ENCODE measurements at regions not wholly inside any gene's neighbourhood (a gene's known extent, or its start where the extent isn't known, plus 50 kb on each side); places are given as distances from the start of the nearest gene placed in this dataset.

DNA sequence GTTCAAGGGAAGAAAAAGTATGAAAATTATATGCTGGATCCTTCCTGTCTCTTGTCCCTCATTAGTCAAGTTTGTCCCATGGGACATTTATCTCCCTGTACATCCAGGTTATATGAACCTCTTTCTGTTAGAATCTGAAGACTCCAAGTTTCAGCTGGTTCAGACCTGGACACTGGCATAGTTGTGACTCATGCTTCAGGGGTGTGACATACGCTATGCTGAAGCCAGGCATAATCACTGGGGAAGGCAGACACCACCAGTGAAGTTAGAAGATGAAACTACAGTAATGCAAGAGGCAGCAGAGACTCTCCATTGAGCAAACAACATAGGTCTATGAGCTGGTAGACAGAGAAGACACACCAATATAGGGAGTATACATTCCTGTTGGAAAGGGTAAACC is 269.7 kb upstream of the SLC8A1 start:
- Histone ChIP-seq H3K27me3 (ENCODE audit: insufficient read depth, poor library complexity, severe bottlenecking) (no peaks in the 10 kb centered on the region), H3K27ac (replicated peaks) (no peak overlapping the region), H3K4me3 (replicated peaks; ENCODE audit: insufficient read depth, low read length) (no peak overlapping the region)
- DNase-seq (ENCODE audit: low read depth in 1 of 2, low spot score in 1 of 2): no peak
- TF ChIP-seq SPI1 (IDR thresholded peaks at IDR 0.05; ENCODE audit: borderline replicate concordance, low read depth) (no peak), REST (IDR thresholded peaks at IDR 0.05; ENCODE audit: insufficient replicate concordance, low read depth) (no peak), POLR2AphosphoS5 (IDR thresholded peaks at IDR 0.05; ENCODE audit: low read depth) (no peak), GABPA (IDR thresholded peaks at IDR 0.05; ENCODE audit: low read depth) (no peak)
- TF ChIP-seq, protein P1, sequence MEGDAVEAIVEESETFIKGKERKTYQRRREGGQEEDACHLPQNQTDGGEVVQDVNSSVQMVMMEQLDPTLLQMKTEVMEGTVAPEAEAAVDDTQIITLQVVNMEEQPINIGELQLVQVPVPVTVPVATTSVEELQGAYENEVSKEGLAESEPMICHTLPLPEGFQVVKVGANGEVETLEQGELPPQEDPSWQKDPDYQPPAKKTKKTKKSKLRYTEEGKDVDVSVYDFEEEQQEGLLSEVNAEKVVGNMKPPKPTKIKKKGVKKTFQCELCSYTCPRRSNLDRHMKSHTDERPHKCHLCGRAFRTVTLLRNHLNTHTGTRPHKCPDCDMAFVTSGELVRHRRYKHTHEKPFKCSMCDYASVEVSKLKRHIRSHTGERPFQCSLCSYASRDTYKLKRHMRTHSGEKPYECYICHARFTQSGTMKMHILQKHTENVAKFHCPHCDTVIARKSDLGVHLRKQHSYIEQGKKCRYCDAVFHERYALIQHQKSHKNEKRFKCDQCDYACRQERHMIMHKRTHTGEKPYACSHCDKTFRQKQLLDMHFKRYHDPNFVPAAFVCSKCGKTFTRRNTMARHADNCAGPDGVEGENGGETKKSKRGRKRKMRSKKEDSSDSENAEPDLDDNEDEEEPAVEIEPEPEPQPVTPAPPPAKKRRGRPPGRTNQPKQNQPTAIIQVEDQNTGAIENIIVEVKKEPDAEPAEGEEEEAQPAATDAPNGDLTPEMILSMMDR (IDR thresholded peaks at IDR 0.05; ENCODE audit: insufficient read depth, low read length): no peak

- Histone ChIP-seq H3K27ac (replicated peaks) (no peak overlapping the region), H3K27me3 (ENCODE audit: insufficient read depth, poor library complexity, severe bottlenecking) (no peaks in the 10 kb centered on the region), H3K4me3 (replicated peaks; ENCODE audit: insufficient read depth, low read length) (no peak overlapping the region)
- TF ChIP-seq GABPA (IDR thresholded peaks at IDR 0.05; ENCODE audit: low read depth): no peak
- TF ChIP-seq SPI1 (IDR thresholded peaks at IDR 0.05; ENCODE audit: borderline replicate concordance, low read depth): no peak
- no peak for TF ChIP-seq POLR2AphosphoS5 (IDR thresholded peaks at IDR 0.05; ENCODE audit: low read depth)
- TF ChIP-seq REST (IDR thresholded peaks at IDR 0.05; ENCODE audit: insufficient replicate concordance, low read depth): no peak
- TF ChIP-seq, protein P1 (IDR thresholded peaks at IDR 0.05; ENCODE audit: insufficient read depth, low read length): no peak
- DNase-seq (ENCODE audit: low read depth in 1 of 2, low spot score in 1 of 2): no peak
Measured at GRCh38 chr2:40723194-40723593, 271.3 kb upstream of the SLC8A1 start.

GRCh38 chr2:40725040-40725439 is 273.1 kb upstream of the SLC8A1 start:
- H3K4me3 ChIP-seq (replicated peaks; ENCODE audit: insufficient read depth, low read length): no peak overlapping the region
- DNase-seq (ENCODE audit: low read depth in 1 of 2, low spot score in 1 of 2): no peak
- H3K27ac ChIP-seq (replicated peaks): no peak overlapping the region
- TF ChIP-seq REST (IDR thresholded peaks at IDR 0.05; ENCODE audit: insufficient replicate concordance, low read depth): no peak
- no peak for TF ChIP-seq POLR2AphosphoS5 (IDR thresholded peaks at IDR 0.05; ENCODE audit: low read depth)
- TF ChIP-seq, protein P1 (IDR thresholded peaks at IDR 0.05; ENCODE audit: insufficient read depth, low read length): no peak
- no peak for TF ChIP-seq SPI1 (IDR thresholded peaks at IDR 0.05; ENCODE audit: borderline replicate concordance, low read depth)
- TF ChIP-seq GABPA (IDR thresholded peaks at IDR 0.05; ENCODE audit: low read depth): no peak
- H3K27me3 ChIP-seq (ENCODE audit: insufficient read depth, poor library complexity, severe bottlenecking): no peaks in the 10 kb centered on the region

Measured in HL-60 (cell line).